GM12891 (cell line): ENCODE measurements at regions not wholly inside any gene's neighbourhood (a gene's known extent, or its start where the extent isn't known, plus 50 kb on each side); places are given as distances from the start of the nearest gene placed in this dataset.

ENCODE experiments used
- DNase-seq: peaks from one replicate; pipeline ENCODE4 v3.0.0; 2011; ENCODE audit warnings: low spot score; ENCODE audit not compliant: insufficient read length
- FAIRE-seq: peaks from 2 replicates; lab custom pipeline; 2011; peaks lifted over from hg19 to GRCh38; lab: Jason Lieb, UNC
- PAX5 ChIP-seq: IDR thresholded peaks from 2 replicates; pipeline ENCODE4 v1.6.1; 2011; ENCODE audit warnings: low read length, moderate library complexity, mild to moderate bottlenecking; ENCODE audit not compliant: insufficient read depth, severe bottlenecking
- POLR2A ChIP-seq: IDR thresholded peaks from 2 replicates; pipeline ENCODE4 v1.6.1; 2011; ENCODE audit warnings: low read depth, low read length, control low read depth
- POLR2AphosphoS5 ChIP-seq: IDR thresholded peaks from 2 replicates; pipeline ENCODE4 v1.6.1; 2011; ENCODE audit warnings: low read depth, low read length, control low read depth
- POU2F2 ChIP-seq: IDR thresholded peaks from 2 replicates; pipeline ENCODE4 v1.6.1; 2011; ENCODE audit warnings: low read depth, mild to moderate bottlenecking, control low read depth, low read length, moderate library complexity
- SPI1 ChIP-seq: IDR thresholded peaks from 2 replicates; pipeline ENCODE4 v1.6.1; 2011; ENCODE audit warnings: low read depth, low read length, control low read depth
- TAF1 ChIP-seq: IDR thresholded peaks from 2 replicates; pipeline ENCODE4 v1.6.1; 2011; ENCODE audit warnings: low read depth, low read length, control low read depth

DNA sequence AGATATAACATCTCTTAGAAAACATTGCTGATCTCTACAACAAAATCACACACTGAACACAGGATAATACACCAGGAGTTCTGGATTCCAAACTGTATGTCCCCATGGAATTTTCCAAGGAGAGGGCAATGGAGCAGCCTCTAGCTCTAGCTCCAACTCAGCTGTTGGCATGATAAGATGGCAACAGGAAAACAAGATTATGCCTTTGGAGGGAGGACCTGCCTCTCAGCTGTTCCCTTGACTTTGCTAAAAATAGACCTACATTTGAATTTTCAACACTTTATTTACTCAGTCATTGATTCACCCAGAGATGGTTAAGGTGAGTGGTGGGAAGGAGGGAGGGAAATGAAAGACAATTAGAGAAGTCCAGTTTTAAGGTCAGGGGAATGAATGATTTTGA is 246.7 kb downstream of the ALDH8A1 start:
- TF ChIP-seq POLR2A (no peak), SPI1 (no peak), POLR2AphosphoS5 (no peak), PAX5 (no peak), TAF1 (no peak), POU2F2 (no peak)
- no peak for DNase-seq
- no peak for FAIRE-seq

DNA sequence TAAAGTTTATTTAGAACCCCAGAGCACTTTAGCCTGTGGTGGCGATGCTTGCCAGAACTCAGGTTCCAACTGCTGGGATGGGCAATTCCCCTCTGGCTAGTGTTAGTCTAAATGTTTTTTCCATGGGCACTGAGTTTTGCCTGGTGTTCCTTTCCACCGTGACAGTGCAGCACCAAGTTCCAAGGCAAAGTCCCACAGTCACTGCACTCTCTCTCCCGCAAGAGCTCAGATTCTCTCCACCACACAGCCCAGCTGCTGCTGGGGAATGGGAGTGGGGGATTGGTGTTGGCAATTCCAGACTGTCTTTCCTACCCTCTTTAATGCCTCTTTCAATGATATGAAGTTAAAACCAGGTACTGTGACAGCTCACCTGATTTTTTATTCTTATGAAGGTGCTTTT is 247.6 kb downstream of the ALDH8A1 start:
- no peak for TF ChIP-seq PAX5
- no peak for TF ChIP-seq TAF1
- no peak for FAIRE-seq

DNA sequence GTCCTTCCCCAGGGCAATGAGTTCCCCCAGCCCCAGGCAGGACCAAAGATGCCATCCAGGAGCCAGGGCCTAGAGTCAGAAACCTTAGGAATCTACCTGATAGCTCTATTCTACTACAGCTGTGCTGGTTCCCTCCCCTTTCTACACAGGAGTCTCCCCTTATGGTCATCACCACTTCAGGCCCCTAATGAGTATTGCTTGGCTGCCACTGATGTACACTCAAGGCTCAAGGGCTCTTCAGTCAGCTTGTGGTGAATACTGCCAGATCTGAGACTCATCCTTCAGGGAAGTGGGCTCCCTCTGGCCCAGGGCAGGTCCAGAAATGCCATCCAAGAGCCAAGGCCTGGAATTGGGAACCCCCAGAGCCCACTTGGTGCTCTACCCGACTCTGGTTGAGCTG is 248.6 kb downstream of the ALDH8A1 start:
- TF ChIP-seq TAF1 (no peak), PAX5 (no peak), SPI1 (no peak), POU2F2 (no peak), POLR2A (no peak), POLR2AphosphoS5 (no peak)
- FAIRE-seq = no peak
- no peak for DNase-seq

More for the DNA sequence above, 247.6 kb downstream of the ALDH8A1 start:
- DNase-seq = no peak

DNA sequence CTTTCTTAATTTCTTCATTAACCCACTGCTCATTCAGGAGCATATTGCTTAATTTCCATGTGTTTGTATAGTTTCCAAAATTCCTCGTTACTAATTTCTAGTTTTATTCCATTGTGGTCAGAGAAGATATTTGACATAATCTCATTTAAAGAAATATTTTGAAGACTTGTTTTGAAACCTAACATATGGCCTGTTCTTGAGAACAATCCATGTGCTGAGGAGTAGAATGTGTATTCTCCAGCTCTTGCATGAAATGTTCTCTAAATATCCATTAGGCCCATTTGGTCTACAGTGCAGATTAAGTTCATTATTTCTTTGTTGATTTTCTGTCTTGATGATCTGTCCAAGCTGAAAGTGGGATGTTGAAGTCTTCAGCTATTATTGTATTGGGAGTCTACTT is 251.7 kb downstream of the ALDH8A1 start:
- DNase-seq = no peak
- TF ChIP-seq TAF1 (no peak), SPI1 (no peak), PAX5 (no peak), POU2F2 (no peak), POLR2A (no peak), POLR2AphosphoS5 (no peak)
- FAIRE-seq = no peak

- DNase-seq (no peak), FAIRE-seq (no peak)
- TF ChIP-seq PAX5 (no peak), POLR2AphosphoS5 (no peak), SPI1 (no peak), POU2F2 (no peak), TAF1 (no peak), POLR2A (no peak)
Observed at GRCh38 chr6:134692008-134692407, 257.9 kb downstream of the ALDH8A1 start.

DNA sequence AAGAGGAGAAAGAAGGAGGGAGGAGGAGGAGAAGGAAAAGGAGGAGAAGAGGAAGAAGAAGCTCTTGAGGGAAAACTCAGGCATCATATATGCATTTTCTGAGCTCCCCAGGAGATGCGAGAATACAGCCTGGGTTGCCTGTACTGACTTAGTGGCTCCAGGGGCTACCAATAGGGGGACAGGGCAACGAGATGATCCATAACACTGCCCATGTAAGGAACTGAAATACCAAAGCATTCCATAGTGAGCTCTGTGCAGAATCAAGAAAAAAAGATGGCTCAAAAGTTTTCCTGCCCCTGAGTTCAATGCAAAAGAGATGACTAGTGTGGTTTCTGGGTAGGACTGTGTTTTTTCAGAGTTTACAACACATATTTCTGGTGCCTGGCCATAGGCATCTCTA is 258.7 kb downstream of the ALDH8A1 start:
- TF ChIP-seq POLR2A (no peak), PAX5 (no peak), POU2F2 (no peak), POLR2AphosphoS5 (no peak), SPI1 (no peak), TAF1 (no peak)
- DNase-seq (no peak), FAIRE-seq (no peak)

- no peak for DNase-seq
- TF ChIP-seq SPI1 (no peak), POLR2A (no peak), TAF1 (no peak), POU2F2 (no peak), PAX5 (no peak), POLR2AphosphoS5 (no peak)
- no peak for FAIRE-seq
Observed at GRCh38 chr6:134690048-134690447, 259.9 kb downstream of the ALDH8A1 start.

GRCh38 chr6:134689641-134690040 is 260.3 kb downstream of the ALDH8A1 start:
- FAIRE-seq (no peak), DNase-seq (no peak)
- TF ChIP-seq TAF1 = no peak

GRCh38 chr6:134689177-134689576 is 260.7 kb downstream of the ALDH8A1 start:
- FAIRE-seq (no peak), DNase-seq (no peak)
- no peak for TF ChIP-seq POLR2A
- no peak for TF ChIP-seq TAF1
- no peak for TF ChIP-seq PAX5
- TF ChIP-seq POU2F2 = no peak
- TF ChIP-seq POLR2AphosphoS5 = no peak
- TF ChIP-seq SPI1 = no peak

DNA sequence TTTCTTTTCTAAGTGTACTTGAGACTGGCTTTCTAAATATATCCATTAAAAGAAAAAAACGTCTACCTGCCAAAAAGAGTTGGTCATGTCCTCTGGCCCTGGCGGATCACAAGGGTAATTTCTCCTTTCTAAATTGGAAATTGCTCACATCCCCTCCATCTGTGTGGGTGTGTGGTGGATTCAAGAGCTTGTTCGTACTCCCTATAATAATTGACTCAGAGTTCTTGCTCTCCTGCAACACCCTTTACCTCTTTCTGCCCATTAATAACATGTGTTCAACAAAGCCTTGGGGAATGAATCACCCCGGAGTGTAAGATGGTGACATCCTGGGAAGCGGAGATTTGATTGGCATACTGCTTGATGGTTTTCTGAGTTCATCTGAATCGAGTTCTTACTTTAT is 263.8 kb downstream of the ALDH8A1 start:
- no peak for DNase-seq
- FAIRE-seq = no peak
- TF ChIP-seq POLR2AphosphoS5 (no peak), POU2F2 (no peak), POLR2A (no peak), PAX5 (no peak)
